Middle frontal gyrus (tissue), 1 donor: ENCODE measurements at regions not wholly inside any gene's neighbourhood (a gene's known extent, or its start where the extent isn't known, plus 50 kb on each side); places are given as distances from the start of the nearest gene placed in this dataset.
A peak's percentile ranks its signal among the peaks of the same experiment; 100 is the strongest.
"Not testable (repeated sequence)": the region's sequence is repeated elsewhere in the genome, so short reads cannot be mapped to it uniquely, and the experiment has no call there.

Source experiments
- DNase-seq: peaks from one replicate; pipeline ENCODE4 v3.0.0-alpha.2; 2015; ENCODE audit warnings: low spot score; ENCODE audit errors: extremely low spot score

GRCh38 chr18:7178568-7178967 lies 52.3 kb upstream of the LRRC30 start:
- not testable (repeated sequence) for DNase-seq

GRCh38 chr18:7177116-7177744 lies 53.7 kb upstream of the LRRC30 start:
- DNase-seq = peak; percentile 52

- no peak for DNase-seq
These were observed 56.4 kb upstream of the LRRC30 start for GRCh38 chr18:7174344-7175095.

- DNase-seq = no peak
These were observed 55.6 kb upstream of the LAMA1 start for GRCh38 chr18:7173216-7173615.

GRCh38 chr18:7172611-7173010 lies 55.0 kb upstream of the LAMA1 start:
- no peak for DNase-seq

GRCh38 chr18:7170292-7170691 lies 52.7 kb upstream of the LAMA1 start:
- no peak for DNase-seq

- DNase-seq = no peak
These were observed 52.0 kb upstream of the LAMA1 start for GRCh38 chr18:7169601-7170000.

GRCh38 chr18:7168408-7168807 lies 50.8 kb upstream of the LAMA1 start:
- no peak for DNase-seq
